HEK293 (cell line): ENCODE measurements at regions not wholly inside any gene's neighbourhood (a gene's known extent, or its start where the extent isn't known, plus 50 kb on each side); places are given as distances from the start of the nearest gene placed in this dataset.

ENCODE experiments used
- BCL11B ChIP-seq: fragments of 450-650 bp; formaldehyde crosslinking; IDR thresholded peaks from 2 replicates; pipeline ENCODE4 v1.5.1; 2016; ENCODE audit warnings: low read depth, missing biosample characterization, missing genetic modification characterization
- GLIS2 ChIP-seq: fragments of 450-650 bp; formaldehyde crosslinking; IDR thresholded peaks from 2 replicates; pipeline ENCODE4 v1.5.1; 2016; ENCODE audit warnings: missing biosample characterization, missing genetic modification characterization
- HOXD13 ChIP-seq: sonication (generic); formaldehyde crosslinking; IDR thresholded peaks from 2 replicates; pipeline ENCODE4 v1.8.0; 2022; ENCODE audit warnings: missing genetic modification reagents, borderline replicate concordance
- KLF10 ChIP-seq: fragments of 450-650 bp; IDR thresholded peaks from 2 replicates; pipeline ENCODE4 v1.5.1; 2018; ENCODE audit warnings: missing biosample characterization, mild to moderate bottlenecking, missing genetic modification characterization
- KLF16 ChIP-seq: fragments of 450-650 bp; formaldehyde crosslinking; IDR thresholded peaks from 2 replicates; pipeline ENCODE4 v1.5.1; 2017; ENCODE audit warnings: missing biosample characterization, missing genetic modification characterization
- MEIS1 ChIP-seq: sonication (generic); formaldehyde crosslinking; IDR thresholded peaks from 2 replicates; pipeline ENCODE4 v1.8.1; 2022; ENCODE audit warnings: missing genetic modification reagents, mild to moderate bottlenecking, borderline replicate concordance
- RBAK ChIP-seq: fragments of 450-650 bp; formaldehyde crosslinking; IDR thresholded peaks from 2 replicates; pipeline ENCODE4 v1.5.1; 2016; ENCODE audit warnings: missing biosample characterization, missing genetic modification characterization
- YY1 ChIP-seq: fragments of 450-650 bp; formaldehyde crosslinking; IDR thresholded peaks from 2 replicates; pipeline ENCODE4 v1.5.1; 2018; ENCODE audit warnings: missing biosample characterization, missing genetic modification characterization
- ZBTB20 ChIP-seq: fragments of 450-650 bp; formaldehyde crosslinking; IDR thresholded peaks from 2 replicates; pipeline ENCODE4 v1.5.1; 2016; ENCODE audit warnings: missing biosample characterization, missing genetic modification characterization
- ZFP3 ChIP-seq: fragments of 450-650 bp; formaldehyde crosslinking; IDR thresholded peaks from 2 replicates; pipeline ENCODE4 v1.5.1; 2016; ENCODE audit warnings: low read depth, missing biosample characterization, missing genetic modification characterization
- ZIC2 ChIP-seq: fragments of 450-650 bp; formaldehyde crosslinking; IDR thresholded peaks from 2 replicates; pipeline ENCODE4 v1.5.1; 2016; ENCODE audit warnings: missing biosample characterization, missing genetic modification characterization
- ZNF132 ChIP-seq: fragments of 450-650 bp; formaldehyde crosslinking; IDR thresholded peaks from 2 replicates; pipeline ENCODE4 v1.5.1; 2017; ENCODE audit warnings: missing biosample characterization, missing genetic modification characterization, borderline replicate concordance
- ZNF138 ChIP-seq: fragments of 450-650 bp; formaldehyde crosslinking; IDR thresholded peaks from 2 replicates; pipeline ENCODE4 v1.5.1; 2016; ENCODE audit warnings: missing biosample characterization, missing genetic modification characterization, borderline replicate concordance
- ZNF157 ChIP-seq: fragments of 450-650 bp; formaldehyde crosslinking; IDR thresholded peaks from 2 replicates; pipeline ENCODE4 v1.5.1; 2016; ENCODE audit warnings: missing biosample characterization, missing genetic modification characterization
- ZNF211 ChIP-seq: fragments of 450-650 bp; formaldehyde crosslinking; IDR thresholded peaks from 2 replicates; pipeline ENCODE4 v1.5.1; 2016; ENCODE audit warnings: low read depth, missing biosample characterization, missing genetic modification characterization
- ZNF239 ChIP-seq: fragments of 450-650 bp; formaldehyde crosslinking; IDR thresholded peaks from 2 replicates; pipeline ENCODE4 v1.5.1; 2016; ENCODE audit warnings: missing biosample characterization, missing genetic modification characterization
- ZNF24 ChIP-seq: fragments of 450-650 bp; formaldehyde crosslinking; IDR thresholded peaks from 2 replicates; pipeline ENCODE4 v1.5.1; 2016; ENCODE audit warnings: missing biosample characterization, missing genetic modification characterization
- ZNF394 ChIP-seq: fragments of 450-650 bp; formaldehyde crosslinking; IDR thresholded peaks from 2 replicates; pipeline ENCODE4 v1.5.1; 2016; ENCODE audit warnings: missing biosample characterization, missing genetic modification characterization, mild to moderate bottlenecking, moderate library complexity, borderline replicate concordance
- ZNF623 ChIP-seq: fragments of 450-650 bp; formaldehyde crosslinking; IDR thresholded peaks from 2 replicates; pipeline ENCODE4 v1.5.1; 2016; ENCODE audit warnings: missing biosample characterization, missing genetic modification characterization
- ZNF664 ChIP-seq: fragments of 450-650 bp; formaldehyde crosslinking; IDR thresholded peaks from 2 replicates; pipeline ENCODE4 v1.5.1; 2016; ENCODE audit warnings: missing biosample characterization, missing genetic modification characterization
- TF ChIP-seq, protein P1 (sequence below): fragments of 450-650 bp; formaldehyde crosslinking; IDR thresholded peaks from 2 replicates; pipeline ENCODE4 v1.5.1; 2017; ENCODE audit warnings: missing biosample characterization, missing genetic modification characterization
- TF ChIP-seq, protein P2 (sequence below): fragments of 450-650 bp; formaldehyde crosslinking; IDR thresholded peaks from 2 replicates; pipeline ENCODE4 v1.5.1; 2017; ENCODE audit warnings: missing biosample characterization, missing genetic modification characterization
- TF ChIP-seq, protein P3 (sequence below): fragments of 450-650 bp; formaldehyde crosslinking; IDR thresholded peaks from 2 replicates; pipeline ENCODE4 v1.5.1; 2016; ENCODE audit warnings: missing biosample characterization, missing genetic modification characterization, borderline replicate concordance
- TF ChIP-seq, protein P4 (sequence below): fragments of 450-650 bp; formaldehyde crosslinking; optimal IDR thresholded peaks from 2 replicates; pipeline ENCODE3; 2016; ENCODE audit warnings: missing biosample characterization, mild to moderate bottlenecking, missing genetic modification characterization
- TF ChIP-seq, protein P5 (sequence below): fragments of 450-650 bp; formaldehyde crosslinking; IDR thresholded peaks from 2 replicates; pipeline ENCODE4 v1.5.1; 2016; ENCODE audit warnings: missing biosample characterization, missing genetic modification characterization
- TF ChIP-seq, protein P6 (sequence below): fragments of 450-650 bp; formaldehyde crosslinking; IDR thresholded peaks from 2 replicates; pipeline ENCODE4 v1.5.1; 2016; ENCODE audit warnings: missing biosample characterization, missing genetic modification characterization

DNA sequence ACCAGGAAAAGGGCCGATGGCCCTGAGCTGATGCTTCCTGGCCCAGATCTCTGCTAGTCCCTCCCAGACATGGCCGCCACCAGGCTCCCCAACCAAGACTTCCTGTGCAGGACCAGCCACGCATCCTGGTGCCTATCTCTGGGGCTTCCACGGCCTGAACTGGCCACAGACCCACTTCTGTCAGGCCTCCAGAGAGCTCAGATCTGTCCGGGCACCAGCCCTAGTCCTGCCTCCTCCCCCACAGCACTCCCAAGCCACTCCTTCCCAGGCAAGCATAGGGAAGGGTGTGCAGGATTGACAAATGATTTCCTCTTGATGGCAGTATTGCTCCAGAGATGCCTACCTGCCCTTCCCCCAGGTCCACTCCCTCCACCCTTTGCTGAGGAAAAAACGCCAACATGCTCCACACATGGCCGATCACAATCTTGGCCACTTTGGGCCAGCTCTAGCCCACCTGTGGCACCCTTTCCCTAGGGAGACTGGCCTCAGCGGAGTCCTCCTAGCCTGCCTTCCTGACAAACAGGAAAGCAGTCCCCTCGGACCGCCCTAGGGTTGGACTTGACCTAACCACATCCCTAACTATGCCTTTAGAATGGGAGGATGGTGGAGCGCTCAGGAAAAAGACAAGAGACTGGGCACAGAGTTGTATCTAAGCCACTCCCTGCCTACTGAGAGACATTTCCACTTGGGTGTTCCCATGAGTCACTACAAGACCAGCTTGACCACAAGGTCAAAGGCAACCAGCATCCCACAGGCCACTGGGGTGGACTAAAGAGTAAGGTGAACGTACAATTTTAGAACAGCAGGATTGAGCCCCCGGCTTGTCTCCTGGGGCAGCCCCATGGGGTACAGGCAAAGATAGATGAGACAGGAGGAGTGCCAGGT, 277.5 kb upstream of the AGTR2 start (continued):
- TF ChIP-seq, protein P1, sequence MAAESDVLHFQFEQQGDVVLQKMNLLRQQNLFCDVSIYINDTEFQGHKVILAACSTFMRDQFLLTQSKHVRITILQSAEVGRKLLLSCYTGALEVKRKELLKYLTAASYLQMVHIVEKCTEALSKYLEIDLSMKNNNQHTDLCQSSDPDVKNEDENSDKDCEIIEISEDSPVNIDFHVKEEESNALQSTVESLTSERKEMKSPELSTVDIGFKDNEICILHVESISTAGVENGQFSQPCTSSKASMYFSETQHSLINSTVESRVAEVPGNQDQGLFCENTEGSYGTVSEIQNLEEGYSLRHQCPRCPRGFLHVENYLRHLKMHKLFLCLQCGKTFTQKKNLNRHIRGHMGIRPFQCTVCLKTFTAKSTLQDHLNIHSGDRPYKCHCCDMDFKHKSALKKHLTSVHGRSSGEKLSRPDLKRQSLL, result no peak; the same call in 1 of the 2 replicates
- TF ChIP-seq RBAK (tag by site-specific recombination) (no peak), ZNF239 (peak; percentile 80; the same call in 1 of the 2 replicates), HOXD13 (CRISPR knock-in tag) (no peak), KLF16 (peak; percentile 74), KLF10 (tag by site-specific recombination) (peak; percentile 90), ZFP3 (no peak), ZNF157 (tag by site-specific recombination) (no peak), ZBTB20 (tag by site-specific recombination) (no peak), GLIS2 (tag by site-specific recombination) (0 out of 2 replicates have a peak, but pooled peaks have one; percentile 28), YY1 (tag by site-specific recombination) (peak; percentile 85), ZNF211 (tag by site-specific recombination) (no peak), BCL11B (tag by site-specific recombination) (no peak), ZNF138 (tag by site-specific recombination) (no peak), ZNF132 (no peak), MEIS1 (CRISPR knock-in tag) (no peak), ZNF664 (tag by site-specific recombination) (0 out of 2 replicates have a peak, but pooled peaks have one; percentile 17), ZNF394 (no peak), ZIC2 (peak; percentile 68), ZNF623 (no peak), ZNF24 (tag by site-specific recombination) (no peak)
- TF ChIP-seq, protein P2, sequence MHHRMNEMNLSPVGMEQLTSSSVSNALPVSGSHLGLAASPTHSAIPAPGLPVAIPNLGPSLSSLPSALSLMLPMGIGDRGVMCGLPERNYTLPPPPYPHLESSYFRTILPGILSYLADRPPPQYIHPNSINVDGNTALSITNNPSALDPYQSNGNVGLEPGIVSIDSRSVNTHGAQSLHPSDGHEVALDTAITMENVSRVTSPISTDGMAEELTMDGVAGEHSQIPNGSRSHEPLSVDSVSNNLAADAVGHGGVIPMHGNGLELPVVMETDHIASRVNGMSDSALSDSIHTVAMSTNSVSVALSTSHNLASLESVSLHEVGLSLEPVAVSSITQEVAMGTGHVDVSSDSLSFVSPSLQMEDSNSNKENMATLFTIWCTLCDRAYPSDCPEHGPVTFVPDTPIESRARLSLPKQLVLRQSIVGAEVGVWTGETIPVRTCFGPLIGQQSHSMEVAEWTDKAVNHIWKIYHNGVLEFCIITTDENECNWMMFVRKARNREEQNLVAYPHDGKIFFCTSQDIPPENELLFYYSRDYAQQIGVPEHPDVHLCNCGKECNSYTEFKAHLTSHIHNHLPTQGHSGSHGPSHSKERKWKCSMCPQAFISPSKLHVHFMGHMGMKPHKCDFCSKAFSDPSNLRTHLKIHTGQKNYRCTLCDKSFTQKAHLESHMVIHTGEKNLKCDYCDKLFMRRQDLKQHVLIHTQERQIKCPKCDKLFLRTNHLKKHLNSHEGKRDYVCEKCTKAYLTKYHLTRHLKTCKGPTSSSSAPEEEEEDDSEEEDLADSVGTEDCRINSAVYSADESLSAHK (tag by site-specific recombination), result peak; percentile 71; the same call in 1 of the 2 replicates
- TF ChIP-seq, protein P3, sequence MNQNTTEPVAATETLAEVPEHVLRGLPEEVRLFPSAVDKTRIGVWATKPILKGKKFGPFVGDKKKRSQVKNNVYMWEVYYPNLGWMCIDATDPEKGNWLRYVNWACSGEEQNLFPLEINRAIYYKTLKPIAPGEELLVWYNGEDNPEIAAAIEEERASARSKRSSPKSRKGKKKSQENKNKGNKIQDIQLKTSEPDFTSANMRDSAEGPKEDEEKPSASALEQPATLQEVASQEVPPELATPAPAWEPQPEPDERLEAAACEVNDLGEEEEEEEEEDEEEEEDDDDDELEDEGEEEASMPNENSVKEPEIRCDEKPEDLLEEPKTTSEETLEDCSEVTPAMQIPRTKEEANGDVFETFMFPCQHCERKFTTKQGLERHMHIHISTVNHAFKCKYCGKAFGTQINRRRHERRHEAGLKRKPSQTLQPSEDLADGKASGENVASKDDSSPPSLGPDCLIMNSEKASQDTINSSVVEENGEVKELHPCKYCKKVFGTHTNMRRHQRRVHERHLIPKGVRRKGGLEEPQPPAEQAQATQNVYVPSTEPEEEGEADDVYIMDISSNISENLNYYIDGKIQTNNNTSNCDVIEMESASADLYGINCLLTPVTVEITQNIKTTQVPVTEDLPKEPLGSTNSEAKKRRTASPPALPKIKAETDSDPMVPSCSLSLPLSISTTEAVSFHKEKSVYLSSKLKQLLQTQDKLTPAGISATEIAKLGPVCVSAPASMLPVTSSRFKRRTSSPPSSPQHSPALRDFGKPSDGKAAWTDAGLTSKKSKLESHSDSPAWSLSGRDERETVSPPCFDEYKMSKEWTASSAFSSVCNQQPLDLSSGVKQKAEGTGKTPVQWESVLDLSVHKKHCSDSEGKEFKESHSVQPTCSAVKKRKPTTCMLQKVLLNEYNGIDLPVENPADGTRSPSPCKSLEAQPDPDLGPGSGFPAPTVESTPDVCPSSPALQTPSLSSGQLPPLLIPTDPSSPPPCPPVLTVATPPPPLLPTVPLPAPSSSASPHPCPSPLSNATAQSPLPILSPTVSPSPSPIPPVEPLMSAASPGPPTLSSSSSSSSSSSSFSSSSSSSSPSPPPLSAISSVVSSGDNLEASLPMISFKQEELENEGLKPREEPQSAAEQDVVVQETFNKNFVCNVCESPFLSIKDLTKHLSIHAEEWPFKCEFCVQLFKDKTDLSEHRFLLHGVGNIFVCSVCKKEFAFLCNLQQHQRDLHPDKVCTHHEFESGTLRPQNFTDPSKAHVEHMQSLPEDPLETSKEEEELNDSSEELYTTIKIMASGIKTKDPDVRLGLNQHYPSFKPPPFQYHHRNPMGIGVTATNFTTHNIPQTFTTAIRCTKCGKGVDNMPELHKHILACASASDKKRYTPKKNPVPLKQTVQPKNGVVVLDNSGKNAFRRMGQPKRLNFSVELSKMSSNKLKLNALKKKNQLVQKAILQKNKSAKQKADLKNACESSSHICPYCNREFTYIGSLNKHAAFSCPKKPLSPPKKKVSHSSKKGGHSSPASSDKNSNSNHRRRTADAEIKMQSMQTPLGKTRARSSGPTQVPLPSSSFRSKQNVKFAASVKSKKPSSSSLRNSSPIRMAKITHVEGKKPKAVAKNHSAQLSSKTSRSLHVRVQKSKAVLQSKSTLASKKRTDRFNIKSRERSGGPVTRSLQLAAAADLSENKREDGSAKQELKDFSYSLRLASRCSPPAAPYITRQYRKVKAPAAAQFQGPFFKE, result no peak
- TF ChIP-seq, protein P4, sequence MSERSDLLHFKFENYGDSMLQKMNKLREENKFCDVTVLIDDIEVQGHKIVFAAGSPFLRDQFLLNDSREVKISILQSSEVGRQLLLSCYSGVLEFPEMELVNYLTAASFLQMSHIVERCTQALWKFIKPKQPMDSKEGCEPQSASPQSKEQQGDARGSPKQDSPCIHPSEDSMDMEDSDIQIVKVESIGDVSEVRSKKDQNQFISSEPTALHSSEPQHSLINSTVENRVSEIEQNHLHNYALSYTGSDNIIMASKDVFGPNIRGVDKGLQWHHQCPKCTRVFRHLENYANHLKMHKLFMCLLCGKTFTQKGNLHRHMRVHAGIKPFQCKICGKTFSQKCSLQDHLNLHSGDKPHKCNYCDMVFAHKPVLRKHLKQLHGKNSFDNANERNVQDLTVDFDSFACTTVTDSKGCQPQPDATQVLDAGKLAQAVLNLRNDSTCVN (tag by site-specific recombination), result no peak
- TF ChIP-seq, protein P5, sequence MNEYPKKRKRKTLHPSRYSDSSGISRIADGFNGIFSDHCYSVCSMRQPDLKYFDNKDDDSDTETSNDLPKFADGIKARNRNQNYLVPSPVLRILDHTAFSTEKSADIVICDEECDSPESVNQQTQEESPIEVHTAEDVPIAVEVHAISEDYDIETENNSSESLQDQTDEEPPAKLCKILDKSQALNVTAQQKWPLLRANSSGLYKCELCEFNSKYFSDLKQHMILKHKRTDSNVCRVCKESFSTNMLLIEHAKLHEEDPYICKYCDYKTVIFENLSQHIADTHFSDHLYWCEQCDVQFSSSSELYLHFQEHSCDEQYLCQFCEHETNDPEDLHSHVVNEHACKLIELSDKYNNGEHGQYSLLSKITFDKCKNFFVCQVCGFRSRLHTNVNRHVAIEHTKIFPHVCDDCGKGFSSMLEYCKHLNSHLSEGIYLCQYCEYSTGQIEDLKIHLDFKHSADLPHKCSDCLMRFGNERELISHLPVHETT (tag by site-specific recombination), result peak; percentile 89
- TF ChIP-seq, protein P6, sequence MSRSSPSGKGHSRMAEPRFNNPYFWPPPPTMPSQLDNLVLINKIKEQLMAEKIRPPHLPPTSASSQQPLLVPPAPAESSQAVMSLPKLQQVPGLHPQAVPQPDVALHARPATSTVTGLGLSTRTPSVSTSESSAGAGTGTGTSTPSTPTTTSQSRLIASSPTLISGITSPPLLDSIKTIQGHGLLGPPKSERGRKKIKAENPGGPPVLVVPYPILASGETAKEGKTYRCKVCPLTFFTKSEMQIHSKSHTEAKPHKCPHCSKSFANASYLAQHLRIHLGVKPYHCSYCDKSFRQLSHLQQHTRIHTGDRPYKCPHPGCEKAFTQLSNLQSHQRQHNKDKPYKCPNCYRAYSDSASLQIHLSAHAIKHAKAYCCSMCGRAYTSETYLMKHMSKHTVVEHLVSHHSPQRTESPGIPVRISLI (tag by site-specific recombination), result no peak
